ENCODE measurements at regions not wholly inside any gene's neighbourhood (a gene's known extent, or its start where the extent isn't known, plus 50 kb on each side); places are given as distances from the start of the nearest gene placed in this dataset.

DNA sequence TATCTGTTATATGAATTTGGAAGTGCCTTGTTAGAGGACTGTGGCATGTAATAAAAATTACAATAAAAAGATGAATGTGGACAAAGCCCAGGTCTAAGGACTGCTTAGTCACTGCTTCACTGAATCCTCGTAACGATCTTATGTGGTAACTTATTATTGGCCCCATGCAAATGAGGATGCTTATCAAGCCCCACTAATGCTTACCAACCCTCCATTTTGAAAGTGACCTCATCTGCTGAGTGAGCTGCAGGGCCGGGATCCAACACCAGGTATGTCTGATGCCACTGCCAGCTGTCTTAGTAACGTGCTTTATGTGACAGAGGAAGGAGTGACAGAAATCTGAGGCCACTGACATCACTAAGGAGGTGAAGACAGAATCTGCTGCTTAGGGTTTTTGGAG, 65.3 kb upstream of the CCDC85A start:
- 0 out of 2 replicates have a peak overlapping the region, but pooled peaks have one; percentile 16 for H2AFZ ChIP-seq (ENCODE audit: low read length)
- H3K9ac ChIP-seq (replicated peaks in 1 of 4; ENCODE audit: extremely low read depth in 1 of 4, low read depth in 3 of 4, low read length in 3 of 4) = peak overlapping the region in 2 of 4 experiments; percentile 35 to 42; a peak in 2 of 7 replicates
- no peaks in the 10 kb centered on the region for H3K27me3 ChIP-seq (replicated peaks in 1 of 4; ENCODE audit: control insufficient read depth in 3 of 4, extremely low read depth in 1 of 4, insufficient read depth in 3 of 4, low read length in 3 of 4)
- H3K4ac ChIP-seq (replicated peaks; ENCODE audit: insufficient read length, low read depth, low read length) = peak overlapping the region; percentile 48
- WGBS, 2 experiments (ENCODE audit: extremely low coverage in 1 of 2, insufficient coverage in 1 of 2, insufficient read length in 1 of 2, insufficient replicate concordance in 2 of 2, low coverage in 1 of 2, low lambda C conversion rate in 2 of 2, missing lambda C conversion rate in 1 of 2) = 59% methylated on average over 4 of the region's 4 CpGs; no CpG with 5 or more reads in 1 of the 2 experiments
- peaks cover 2 to 10% (median 9%) of the 10 kb centered on the region in 4 experiments; a peak in 5 of 8 replicates for H3K36me3 ChIP-seq (ENCODE audit: control insufficient read depth in 2 of 4, insufficient read depth in 4 of 4, low read length in 3 of 4)
- H4K91ac ChIP-seq (replicated peaks; ENCODE audit: insufficient read length, low read length) = peak overlapping the region; percentile 23
- ChIA-PET POLR2A (ENCODE audit: partially characterized antibody) (interaction anchor here (1.1 kb wide), 2 partner anchors 10 to 16 kb away, joined by 4 read pairs; no protein-coding TSS in a partner anchor), CTCF (ENCODE audit: partially characterized antibody) (interaction anchor here (1.2 to 2.6 kb wide), 3 partner anchors 9 to 14 kb away, joined by 3 to 9 read pairs (median 6); no protein-coding TSS in a partner anchor)
- H2BK12ac ChIP-seq (ENCODE audit: low read depth, low read length) = 0 out of 2 replicates have a peak overlapping the region, but pooled peaks have one; percentile 18
- H3K4me3 ChIP-seq (ENCODE audit: extremely low read depth in 1 of 4, insufficient read depth in 2 of 4, low read depth in 3 of 4, low read length in 4 of 4) = peak overlapping the region; percentile 15 to 52 (median 34); a peak in 7 of 8 replicates
- no peak overlapping the region for H2BK5ac ChIP-seq (ENCODE audit: low read depth, low read length)
- H3K79me2 ChIP-seq (ENCODE audit: control insufficient read depth in 1 of 2, insufficient read depth in 2 of 2, low read length in 2 of 2) = no peaks in the 10 kb centered on the region
- peaks cover 3% of the 10 kb centered on the region for H3K23me2 ChIP-seq (ENCODE audit: low read depth, low read length)
- H4K20me1 ChIP-seq (replicated peaks in 1 of 2; ENCODE audit: control insufficient read depth in 1 of 2, insufficient read depth in 2 of 2, low read length in 2 of 2) = no peaks in the 10 kb centered on the region
- no peak overlapping the region for H3K23ac ChIP-seq (ENCODE audit: insufficient read length)
- H2BK120ac ChIP-seq (replicated peaks; ENCODE audit: low read depth, low read length) = peak overlapping the region; percentile 65
- H3K9me3 ChIP-seq (ENCODE audit: insufficient read depth in 2 of 2, low read depth in 1 of 2, low read length in 1 of 2) = no peaks in the 10 kb centered on the region
- no peak overlapping the region; the same call in 1 of the 2 replicates for H2BK20ac ChIP-seq (ENCODE audit: low read length)
- peak overlapping the region; percentile 43 for H3K27ac ChIP-seq (ENCODE audit: low read depth, low read length)
- H2AK5ac ChIP-seq (ENCODE audit: low read depth, low read length) = no peak overlapping the region
- FAIRE-seq = no peak
- peak overlapping the region; percentile 54 to 82 for H3K4me2 ChIP-seq (ENCODE audit: insufficient read depth in 1 of 2, low read depth in 2 of 2, low read length in 2 of 2)
- no peak overlapping the region for H3K14ac ChIP-seq (ENCODE audit: insufficient read length)
- H3K79me1 ChIP-seq (ENCODE audit: low read depth, low read length) = no peaks in the 10 kb centered on the region; the same call in 1 of the 2 replicates
- H2BK15ac ChIP-seq (ENCODE audit: low read length) = no peak overlapping the region; the same call in 1 of the 2 replicates
- DNase-seq (ENCODE audit: low read depth in 1 of 2, low spot score in 2 of 2) = no peak
- no peak overlapping the region for H3K18ac ChIP-seq (ENCODE audit: extremely low read depth, low read length)
- H3K4me1 ChIP-seq (replicated peaks in 1 of 4; ENCODE audit: control insufficient read depth in 3 of 4, insufficient read depth in 4 of 4, low read length in 3 of 4) = peaks cover 4 to 28% (median 22%) of the 10 kb centered on the region in 4 experiments; a peak in 6 of 7 replicates
- H4K8ac ChIP-seq (ENCODE audit: extremely low read depth, insufficient read depth, low read length) = no peak overlapping the region
- H4K5ac ChIP-seq (ENCODE audit: insufficient read length, low read depth, low read length) = no peak overlapping the region
- H3K56ac ChIP-seq (replicated peaks; ENCODE audit: insufficient read length, low read depth, low read length) = no peak overlapping the region
- TF ChIP-seq, protein P1, sequence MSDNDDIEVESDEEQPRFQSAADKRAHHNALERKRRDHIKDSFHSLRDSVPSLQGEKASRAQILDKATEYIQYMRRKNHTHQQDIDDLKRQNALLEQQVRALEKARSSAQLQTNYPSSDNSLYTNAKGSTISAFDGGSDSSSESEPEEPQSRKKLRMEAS (IDR thresholded peaks at IDR 0.05) = no peak
- TF ChIP-seq CREB1 (IDR thresholded peaks at IDR 0.05) (no peak), TBP (IDR thresholded peaks at IDR 0.05; ENCODE audit: low read depth, low read length) (no peak), TCF12 (IDR thresholded peaks at IDR 0.05; ENCODE audit: low read depth, low read length) (no peak), JUND (IDR thresholded peaks at IDR 0.05; ENCODE audit: low read length) (peak; percentile 74; the same call in 1 of the 2 replicates), CBX5 (IDR thresholded peaks at IDR 0.05; ENCODE audit: low read depth, low read length) (no peak), POU5F1 (IDR thresholded peaks at IDR 0.05; ENCODE audit: low read depth, low read length) (no peak), YY1 (IDR thresholded peaks at IDR 0.05; ENCODE audit: low read depth, low read length) (peak; percentile 83), SIN3A (conservative IDR thresholded peaks at IDR 0.05 in 1 of 2, IDR thresholded peaks at IDR 0.05 in 1 of 2; ENCODE audit: low read depth in 1 of 2, low read length in 2 of 2) (peak in 1 of 2 experiments; percentile 70; a peak in 1 of 4 replicates), ASH2L (IDR thresholded peaks at IDR 0.05; ENCODE audit: low read length) (no peak), SRF (IDR thresholded peaks at IDR 0.05; ENCODE audit: low read depth, low read length) (no peak)
- TF ChIP-seq, protein P2, sequence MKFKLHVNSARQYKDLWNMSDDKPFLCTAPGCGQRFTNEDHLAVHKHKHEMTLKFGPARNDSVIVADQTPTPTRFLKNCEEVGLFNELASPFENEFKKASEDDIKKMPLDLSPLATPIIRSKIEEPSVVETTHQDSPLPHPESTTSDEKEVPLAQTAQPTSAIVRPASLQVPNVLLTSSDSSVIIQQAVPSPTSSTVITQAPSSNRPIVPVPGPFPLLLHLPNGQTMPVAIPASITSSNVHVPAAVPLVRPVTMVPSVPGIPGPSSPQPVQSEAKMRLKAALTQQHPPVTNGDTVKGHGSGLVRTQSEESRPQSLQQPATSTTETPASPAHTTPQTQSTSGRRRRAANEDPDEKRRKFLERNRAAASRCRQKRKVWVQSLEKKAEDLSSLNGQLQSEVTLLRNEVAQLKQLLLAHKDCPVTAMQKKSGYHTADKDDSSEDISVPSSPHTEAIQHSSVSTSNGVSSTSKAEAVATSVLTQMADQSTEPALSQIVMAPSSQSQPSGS (IDR thresholded peaks at IDR 0.05; ENCODE audit: low read length) = no peak; the same call in 1 of the 2 replicates

Measured in H1 (cell line).